GM21737 (cell line): ENCODE measurements at regions not wholly inside any gene's neighbourhood (a gene's known extent, or its start where the extent isn't known, plus 50 kb on each side); places are given as distances from the start of the nearest gene placed in this dataset.
"Not testable (repeated sequence)": the region's sequence is repeated elsewhere in the genome, so short reads cannot be mapped to it uniquely, and the experiment has no call there.

ENCODE experiments used
- ATAC-seq: cut with Tn5 transposase; IDR thresholded peaks from one replicate; pipeline ENCODE4 v1.9.1; 2021; ENCODE audit warnings: mild to moderate bottlenecking, moderate library complexity; ENCODE audit not compliant: unreplicated experiment

DNA sequence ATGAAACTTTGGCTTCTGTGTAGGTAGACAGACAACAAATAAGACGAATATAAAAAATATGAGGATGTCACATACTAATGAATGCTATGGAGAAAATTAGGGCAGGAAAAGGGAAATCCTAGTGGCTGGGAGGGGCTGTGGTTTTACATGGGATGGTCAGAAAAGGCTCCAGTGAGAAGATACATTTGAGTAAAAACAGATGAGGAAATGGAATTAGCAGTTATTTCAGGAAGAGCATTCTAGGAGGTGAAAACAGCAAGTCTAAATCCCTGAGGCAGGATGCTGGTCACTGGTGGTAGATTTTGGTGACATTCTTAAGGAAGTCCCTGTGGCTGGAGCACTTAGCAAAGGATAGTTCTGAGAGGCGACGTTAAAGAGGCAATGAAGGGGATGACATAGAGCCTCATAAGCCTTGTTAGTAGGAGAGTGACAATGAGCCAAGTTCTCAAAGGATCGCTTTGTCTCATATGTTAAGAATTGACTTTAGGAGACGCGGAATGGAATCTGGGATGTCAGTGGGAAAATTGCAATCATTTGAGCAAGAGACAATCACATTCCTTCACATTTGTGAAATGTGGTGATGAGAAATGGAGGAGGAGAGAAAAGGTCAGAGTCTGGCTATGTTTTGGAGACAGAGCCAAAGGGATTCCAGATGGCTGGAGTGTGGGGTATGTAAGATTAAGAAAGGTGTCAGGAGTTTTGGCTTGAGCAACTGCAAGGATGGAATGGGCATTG, 384.7 kb upstream of the FZD8 start:
- no peak for ATAC-seq

DNA sequence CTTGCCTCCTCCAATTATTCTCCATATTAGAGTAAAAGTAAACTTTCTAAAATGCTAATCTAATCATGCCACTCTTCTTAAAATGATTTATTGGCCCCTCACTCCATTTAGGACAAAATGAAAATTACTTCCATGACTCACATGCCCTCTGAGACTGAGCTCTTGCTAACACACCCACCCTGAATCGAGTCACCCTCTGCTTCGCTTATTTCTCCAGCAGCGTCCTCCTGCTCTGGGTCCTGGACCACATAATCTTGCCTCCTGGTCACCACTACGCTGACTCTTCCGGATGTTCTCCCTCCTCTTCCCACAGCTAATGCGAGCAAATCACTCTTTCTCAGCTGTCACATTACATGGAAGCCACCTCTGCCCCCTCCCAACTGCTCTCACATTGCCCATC, 384.0 kb upstream of the FZD8 start:
- ATAC-seq, result no peak

DNA sequence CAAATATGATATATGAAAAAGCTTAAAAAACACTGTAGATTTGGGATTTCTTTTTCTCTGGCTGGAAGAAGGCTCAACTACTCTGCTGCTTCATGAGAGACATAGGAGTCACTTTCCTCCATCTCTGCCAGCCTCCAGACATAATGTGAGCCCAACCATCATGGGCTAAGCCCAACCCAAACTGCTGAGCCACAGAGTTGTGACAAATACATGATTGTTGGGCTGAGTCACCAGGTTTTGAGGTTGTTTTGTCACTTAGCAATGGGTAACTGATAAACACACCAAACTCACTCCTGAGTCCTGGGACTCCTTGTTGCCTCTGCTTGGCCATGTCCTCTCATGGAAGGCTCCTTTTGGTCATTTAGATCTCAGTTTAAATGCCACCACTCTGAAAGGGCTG, 381.8 kb upstream of the FZD8 start:
- no peak for ATAC-seq

DNA sequence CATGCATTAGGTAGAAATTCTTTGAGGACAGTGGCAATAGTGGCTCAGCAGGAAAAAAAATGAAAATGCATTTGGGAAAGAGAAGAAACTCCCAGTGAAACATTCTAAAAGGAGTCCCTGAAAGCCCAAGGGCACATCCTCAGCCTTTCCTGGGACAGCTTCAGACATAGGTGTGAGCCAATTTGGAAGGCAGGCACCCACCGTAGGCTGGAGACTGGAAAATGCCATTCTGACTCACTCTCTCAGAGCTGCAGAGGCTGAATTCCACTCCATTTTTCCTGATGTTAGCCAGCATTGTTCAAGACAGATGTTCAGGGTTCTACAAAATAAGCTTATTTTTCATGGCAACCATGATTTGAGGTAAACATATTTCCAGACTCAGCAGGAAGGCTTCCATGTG, 379.0 kb upstream of the FZD8 start:
- no peak for ATAC-seq

DNA sequence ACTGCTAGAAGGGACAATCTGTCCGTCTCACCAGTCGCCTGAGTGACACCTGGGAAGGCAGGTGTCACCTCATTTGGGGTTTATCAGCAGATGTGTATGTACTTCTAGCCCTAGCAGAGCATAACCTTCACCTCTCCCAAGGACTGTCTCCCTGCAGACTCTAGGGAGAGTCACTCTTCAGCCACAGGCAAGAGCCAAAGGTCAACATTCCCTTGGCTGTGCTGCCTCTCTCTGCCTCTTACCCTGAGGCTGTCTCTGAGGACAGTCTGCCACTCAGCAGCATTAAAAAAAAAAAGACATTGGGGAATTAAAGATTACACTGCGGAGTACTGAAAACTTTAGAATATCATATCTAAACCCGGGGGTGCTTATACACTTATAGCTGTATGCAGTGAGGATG, 377.7 kb upstream of the FZD8 start:
- ATAC-seq, result no peak

DNA sequence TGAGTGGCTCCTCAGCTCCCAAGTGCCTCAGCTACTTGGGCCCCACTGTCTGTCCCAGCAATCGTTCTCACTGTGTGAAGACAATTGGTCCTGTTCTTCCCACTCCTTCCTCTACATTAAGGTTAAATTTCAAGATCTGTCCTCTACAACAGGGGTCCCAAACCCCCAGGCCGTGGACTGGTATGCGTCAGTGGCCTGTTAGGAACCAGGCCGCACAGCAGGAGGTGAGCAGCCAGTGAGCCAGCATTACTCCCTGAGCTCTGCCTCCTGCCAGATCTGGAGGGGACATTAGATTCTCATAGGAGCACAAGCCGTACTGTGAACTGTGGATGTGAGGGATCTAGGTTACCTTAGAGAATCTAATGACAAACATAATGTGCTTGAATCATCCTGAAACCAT, 376.9 kb upstream of the FZD8 start:
- no peak for ATAC-seq

DNA sequence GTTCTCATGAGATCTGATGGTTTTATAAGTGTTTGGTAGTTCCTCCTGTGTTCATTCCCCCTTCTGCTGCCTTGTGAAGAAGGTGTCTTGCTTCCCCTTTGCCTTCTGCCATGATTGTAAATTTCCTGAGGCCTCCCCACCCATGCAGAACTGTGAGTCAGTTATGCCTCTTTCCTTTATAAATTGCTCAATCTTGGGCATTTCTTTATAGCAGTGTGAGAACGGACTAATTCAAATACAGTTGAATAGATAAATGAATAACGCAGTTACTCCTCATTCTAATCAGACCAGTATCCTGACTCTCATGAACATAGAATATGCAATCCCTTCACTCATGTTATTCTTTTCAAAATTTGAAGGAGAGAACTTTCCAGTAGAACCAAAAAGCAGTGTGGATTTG, 375.0 kb upstream of the FZD8 start:
- no peak for ATAC-seq

DNA sequence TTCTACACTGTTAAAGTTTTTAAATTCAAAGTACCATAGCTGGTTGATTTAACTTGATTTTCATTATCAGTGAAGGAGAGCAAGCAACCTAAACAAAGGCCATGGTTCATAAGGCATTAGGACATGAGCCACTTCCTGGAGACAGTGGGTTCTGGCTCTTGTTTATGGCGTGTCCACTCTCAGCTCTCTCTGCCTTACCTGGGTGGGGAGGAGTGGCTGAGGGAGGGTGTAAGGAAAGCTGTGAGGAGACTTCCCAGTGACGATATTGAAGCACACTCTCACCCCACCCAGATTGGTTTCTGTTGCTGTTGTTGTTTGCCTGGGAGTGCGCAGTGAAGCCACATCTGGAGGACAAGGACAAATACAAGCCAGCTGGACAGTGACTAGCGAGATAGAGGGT, 365.3 kb upstream of the FZD8 start:
- ATAC-seq, result no peak

DNA sequence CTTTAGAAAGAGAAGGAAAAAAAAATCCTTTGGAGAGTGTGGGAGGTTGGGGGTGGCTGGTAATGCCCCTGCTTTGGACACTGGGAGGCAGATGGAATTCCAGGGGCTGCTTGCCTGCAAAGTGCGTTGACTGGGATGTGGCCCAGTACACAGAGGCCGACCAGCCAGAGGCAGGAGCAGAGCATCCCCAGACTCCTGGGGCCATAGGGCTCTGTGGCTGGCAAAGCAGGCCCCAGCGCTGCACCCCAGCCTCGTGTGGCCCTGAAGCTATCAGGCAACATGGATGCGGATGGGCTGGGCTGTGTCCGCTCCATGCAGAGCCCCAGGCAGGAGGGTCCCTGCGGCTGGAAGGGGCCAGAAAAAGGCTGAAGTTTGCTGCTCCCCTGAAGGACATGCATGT, 361.6 kb upstream of the FZD8 start:
- ATAC-seq, result no peak

DNA sequence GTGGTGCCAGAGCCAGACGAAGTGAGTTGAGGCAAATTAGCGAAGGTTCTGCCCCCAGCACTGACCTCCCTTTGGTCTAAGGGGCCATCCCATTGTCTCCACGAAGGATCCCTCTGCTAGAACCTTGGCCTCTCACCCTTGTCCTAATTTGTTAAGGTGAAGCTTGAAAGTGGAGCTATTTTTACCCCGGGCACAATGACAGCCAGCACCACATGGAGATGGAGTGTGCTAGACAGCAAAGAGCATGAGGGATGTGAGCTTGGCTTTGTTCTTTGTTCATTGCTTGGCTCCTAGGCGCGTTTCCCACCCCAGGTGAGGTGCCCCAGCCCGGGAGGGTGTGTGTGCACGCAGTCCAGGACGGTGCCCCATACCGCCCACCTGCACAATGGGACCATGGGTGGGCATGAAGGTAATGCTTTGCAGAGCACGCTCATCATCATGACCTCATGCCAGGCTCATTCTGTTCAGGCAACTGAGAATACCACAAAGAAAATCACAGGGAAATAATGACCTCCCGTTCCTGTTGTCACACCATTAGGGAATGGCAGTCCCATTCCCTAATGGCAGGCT, 361.0 kb upstream of the FZD8 start:
- no peak for ATAC-seq

DNA sequence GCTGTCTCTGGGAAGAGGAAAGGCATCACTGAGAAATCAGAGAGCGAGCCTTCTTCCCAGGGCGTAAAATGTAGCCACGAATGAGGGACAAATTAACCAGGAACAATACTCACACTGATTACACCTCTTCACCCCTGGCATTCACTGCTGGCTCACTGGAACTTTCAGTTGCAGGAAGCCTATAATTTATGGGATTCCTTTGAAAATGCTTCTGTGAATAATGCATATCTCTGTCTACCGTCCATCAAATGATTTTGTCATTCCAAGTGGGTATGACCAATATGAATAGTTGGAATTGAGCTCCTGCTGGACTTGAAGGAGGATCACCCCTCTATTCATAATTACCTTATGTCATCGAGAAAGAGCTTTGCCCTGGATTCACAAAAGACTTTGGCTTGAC, 360.3 kb upstream of the FZD8 start:
- no peak for ATAC-seq

DNA sequence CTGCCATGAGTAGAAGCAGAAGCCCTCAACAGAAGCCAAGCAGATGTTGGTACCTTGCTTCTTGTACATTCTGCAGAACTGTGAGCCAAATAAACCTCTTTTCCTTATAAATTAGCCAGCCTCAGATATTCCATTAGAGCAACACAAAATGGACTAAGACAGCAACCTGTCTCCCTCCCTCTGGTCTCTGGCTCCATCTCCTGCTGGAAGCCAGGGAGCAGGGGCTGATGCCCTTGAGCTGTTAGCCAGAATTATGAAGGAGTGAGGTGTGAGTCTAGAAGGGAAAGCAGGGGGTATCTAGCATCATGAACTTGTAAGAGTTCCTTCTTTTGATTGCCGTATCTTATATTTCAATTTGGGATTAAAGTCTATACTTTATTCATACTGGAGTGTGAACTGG, 358.7 kb upstream of the FZD8 start:
- ATAC-seq, result not testable (repeated sequence)

DNA sequence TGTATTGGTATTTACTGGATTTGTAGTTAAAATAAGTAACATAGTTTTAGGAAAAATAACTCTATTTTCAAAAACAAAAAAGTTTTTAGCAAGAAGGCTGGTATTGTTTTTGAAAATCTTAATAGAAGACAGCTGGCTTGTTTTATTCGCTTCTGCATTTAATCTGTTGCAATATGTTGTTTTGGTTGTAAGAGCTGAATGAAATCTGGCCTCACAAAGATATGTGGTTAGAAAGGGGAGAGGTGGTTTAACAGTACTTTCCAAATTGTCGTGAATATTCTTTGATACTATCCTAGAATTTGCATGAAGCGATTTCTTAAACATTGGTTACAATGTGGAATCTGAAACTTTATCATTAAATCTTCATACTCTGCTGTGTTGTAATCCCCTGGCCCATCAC, 355.9 kb upstream of the FZD8 start:
- ATAC-seq, result no peak

DNA sequence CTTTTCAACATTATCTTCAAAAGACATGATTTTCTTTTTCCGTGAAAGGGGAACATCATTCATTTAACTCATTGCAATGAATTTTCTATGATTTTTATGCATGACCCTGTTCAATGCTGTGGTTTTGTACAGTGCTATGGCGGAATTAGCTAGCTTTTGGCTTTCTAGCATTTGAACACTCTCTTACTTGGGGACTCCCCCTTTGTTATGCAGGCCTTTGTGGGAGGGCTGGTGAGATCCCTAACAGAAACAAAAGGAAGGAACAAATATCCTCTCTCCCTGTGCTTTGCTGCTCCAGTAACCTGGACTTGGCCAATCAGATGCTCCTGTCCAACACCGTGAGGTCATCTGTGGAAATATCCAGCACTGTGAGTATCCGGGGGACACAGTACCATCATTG, 353.4 kb upstream of the FZD8 start:
- no peak for ATAC-seq

DNA sequence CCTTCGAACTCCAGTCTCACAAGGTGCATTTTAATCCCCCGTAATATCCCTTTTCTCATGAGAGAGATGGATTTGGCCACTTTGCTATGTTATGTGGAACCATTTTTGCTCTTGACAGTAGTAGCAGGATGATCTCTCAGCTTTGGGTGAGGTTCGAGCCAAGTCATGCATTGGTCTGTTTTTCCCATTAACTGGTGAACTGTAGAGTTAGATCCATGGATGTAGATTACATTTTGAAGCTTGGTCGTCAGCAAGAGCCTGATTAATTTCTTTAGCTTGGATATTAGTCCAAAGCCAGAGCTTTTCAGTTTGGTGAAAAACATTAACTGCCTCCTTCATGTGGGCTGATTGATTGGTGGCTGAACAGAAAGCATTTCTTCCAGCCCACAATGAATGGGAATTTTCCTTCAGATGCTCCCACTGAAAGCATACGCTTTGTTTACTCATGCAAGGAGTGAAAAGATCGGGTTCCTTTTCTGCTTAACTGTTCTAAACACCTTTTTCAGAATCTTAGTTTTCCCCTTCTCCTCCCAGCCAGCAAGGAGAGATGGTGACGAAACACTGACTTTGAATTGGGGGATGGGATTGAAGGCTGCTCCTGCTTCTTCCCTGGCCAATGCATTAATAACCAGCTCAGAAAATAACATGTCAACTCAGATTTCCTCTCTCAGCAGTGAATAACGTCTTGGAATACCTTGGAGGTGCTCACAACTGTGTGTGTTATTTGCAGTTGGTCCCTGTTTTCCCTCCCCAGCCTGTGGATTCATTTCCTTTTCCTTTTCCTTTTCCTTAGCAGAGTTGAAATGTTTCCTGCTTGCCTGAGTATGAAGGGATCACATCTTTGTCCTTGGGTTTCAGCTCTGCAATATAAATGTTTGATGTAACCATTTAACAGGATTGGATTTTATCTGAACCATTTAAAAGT, 351.8 kb upstream of the FZD8 start:
- no peak for ATAC-seq

DNA sequence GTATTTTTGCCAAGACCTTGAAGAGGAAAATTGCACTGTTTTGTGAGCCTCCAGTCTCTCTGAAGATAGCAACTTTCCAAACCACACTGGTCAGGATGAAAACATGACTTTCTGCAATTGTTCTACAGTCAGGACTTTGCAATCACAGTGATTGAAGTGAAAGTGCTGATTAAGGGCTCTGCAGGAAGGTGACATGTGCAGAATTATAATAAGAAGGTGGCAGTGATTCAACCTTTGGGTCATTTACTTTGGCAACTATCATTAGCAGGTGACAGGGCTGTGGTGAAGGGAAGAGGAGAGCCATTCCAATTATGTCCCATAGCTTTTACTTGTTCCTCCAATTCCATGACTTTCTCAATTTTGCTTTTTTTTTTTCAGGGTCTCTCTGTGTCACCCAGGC, 350.0 kb upstream of the FZD8 start:
- ATAC-seq, result no peak

DNA sequence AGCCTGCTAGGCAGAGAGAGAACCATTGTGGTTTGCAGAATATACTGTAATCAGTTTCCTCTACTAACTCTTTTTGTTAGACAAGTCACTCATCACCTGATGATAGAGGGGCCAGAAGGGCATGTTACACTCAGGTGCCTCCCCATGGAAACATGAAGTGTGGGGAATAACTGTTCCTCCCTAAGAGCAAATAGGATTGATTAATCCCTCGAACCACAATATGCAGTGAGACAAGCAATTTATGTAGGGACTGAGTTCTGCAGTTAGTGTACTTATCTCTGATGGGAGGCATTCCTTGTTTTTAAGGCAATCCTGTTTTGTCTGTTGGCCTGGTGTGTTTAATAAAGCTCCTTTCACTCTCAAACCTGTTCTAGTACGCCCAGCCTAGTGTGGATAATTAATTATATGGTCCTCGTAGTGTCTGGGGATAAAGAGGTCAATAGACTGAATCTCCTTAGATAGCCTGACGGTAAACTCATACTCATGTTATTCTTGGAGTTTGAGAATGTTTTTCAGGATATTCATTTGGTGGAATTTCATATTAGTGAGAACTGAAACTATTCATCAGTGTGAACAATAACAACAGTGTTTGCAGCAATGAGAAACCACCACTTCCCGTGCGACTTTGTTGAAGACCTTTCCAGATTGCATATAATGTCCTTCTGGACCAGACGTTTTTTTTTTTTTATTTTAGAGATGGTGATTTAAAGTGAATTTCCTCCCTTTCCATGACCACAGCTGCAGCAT, 344.8 kb upstream of the FZD8 start:
- ATAC-seq, result no peak

DNA sequence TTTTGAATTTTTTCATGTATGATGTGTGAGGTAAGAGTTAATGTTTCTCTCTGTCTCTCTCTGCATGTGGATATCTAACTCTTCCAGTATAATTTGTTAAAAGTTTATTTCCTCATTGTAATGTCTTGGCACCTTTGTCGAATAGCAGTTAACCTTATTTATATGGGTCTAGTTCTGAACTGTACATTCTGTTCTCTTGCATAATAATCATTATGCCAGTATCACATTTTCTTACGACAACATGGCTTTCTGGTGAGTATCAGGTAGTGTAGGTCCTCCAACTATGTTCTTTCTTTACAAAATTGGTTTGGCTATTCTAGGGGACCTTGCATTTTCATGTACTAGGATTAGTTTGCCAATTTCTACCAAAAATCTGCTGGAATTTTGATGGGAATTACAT, 337.0 kb upstream of the FZD8 start:
- ATAC-seq, result no peak

DNA sequence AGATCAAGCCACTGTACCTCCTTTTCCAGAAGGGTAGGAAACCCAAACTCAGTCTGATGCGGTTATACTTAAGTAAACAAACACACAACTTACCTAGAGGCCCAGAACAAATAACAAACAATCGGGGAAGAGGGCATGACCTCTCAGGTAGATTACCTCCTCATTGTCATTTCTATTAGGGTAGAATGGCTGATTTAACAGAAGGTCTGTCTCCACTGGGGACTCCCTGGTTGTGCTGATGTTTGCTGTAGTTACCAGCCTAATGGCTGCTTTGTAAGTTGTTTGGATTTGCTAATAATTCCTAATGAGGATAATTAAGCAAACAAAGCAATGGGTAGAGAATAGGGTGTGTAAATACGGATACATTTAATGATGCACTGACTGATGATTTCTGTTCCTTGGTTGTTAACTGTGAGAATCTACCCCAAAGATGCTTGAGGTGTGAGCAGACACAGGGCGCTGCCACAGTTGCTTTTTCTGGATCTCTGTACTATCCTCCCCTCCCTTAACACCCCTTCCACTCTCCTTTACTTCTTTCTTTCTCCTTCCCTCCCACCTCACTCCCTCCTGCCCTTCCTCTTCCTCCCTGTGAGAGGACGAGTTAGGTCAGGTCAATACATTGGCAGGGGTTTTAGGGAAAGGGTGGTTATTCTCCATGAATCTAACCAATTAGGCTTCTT, 332.0 kb upstream of the FZD8 start:
- not testable (repeated sequence) for ATAC-seq

DNA sequence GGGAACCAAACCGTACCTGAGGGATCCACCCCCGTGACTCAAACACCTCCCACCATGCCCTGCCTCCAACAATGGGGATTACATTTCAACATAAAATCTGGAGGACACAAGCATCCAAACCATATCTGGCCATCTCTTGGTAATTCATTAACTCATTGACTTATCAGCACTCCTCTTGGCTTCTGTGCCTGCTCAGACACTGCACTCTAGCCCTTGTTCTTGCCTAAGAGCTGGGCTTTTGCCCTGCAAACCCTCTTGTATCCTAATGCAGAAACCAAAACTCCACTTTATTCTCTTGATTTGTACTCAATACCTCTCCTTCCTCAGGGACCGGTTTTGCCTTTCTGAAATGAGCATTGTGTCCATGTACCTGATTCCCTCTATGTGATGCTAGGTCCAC, 330.2 kb upstream of the FZD8 start:
- ATAC-seq, result no peak

DNA sequence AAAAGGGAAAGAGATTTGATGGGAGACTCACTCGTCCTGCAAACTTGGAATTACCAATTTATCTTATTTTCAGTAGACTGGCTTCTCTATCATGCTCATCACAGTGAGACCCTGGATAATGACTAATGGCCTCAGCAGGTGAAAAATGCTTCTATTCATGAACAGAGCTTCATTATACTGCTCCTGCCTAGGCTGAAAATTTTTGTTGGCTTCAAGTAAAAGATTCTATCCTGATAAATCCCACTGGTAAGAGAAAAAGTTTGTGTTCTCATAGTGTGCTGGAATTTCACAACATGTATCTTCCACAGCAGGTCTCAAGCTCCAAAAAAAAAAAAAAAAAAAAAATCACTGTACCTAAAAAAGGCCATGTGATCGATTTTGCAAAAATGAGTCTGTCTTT, 329.3 kb upstream of the FZD8 start:
- no peak for ATAC-seq
